ENCODE measurements at regions not wholly inside any gene's neighbourhood (a gene's known extent, or its start where the extent isn't known, plus 50 kb on each side); places are given as distances from the start of the nearest gene placed in this dataset.

- FAIRE-seq: no peak
- H3K4me1 ChIP-seq (ENCODE audit: control insufficient read depth, extremely low read depth, insufficient read depth, low read length): no peaks in the 10 kb centered on the region
- H3K36me3 ChIP-seq (ENCODE audit: control insufficient read depth in 2 of 2, extremely low read depth in 1 of 2, insufficient read depth in 2 of 2, low read length in 2 of 2): no peaks in the 10 kb centered on the region
- no peak overlapping the region for H3K9ac ChIP-seq (replicated peaks; ENCODE audit: extremely low read depth, insufficient read depth, low read length)
- peaks cover 0 to 10% of the 10 kb centered on the region in 2 experiments for H3K27me3 ChIP-seq (ENCODE audit: control insufficient read depth in 2 of 2, insufficient read depth in 2 of 2, low read length in 2 of 2)
- H3K9me3 ChIP-seq (replicated peaks; ENCODE audit: control insufficient read depth, insufficient read depth, low read length): no peaks in the 10 kb centered on the region
- POLR2A ChIA-PET: no interaction called here
- H3K4me2 ChIP-seq (ENCODE audit: insufficient read depth, low read length): no peak overlapping the region
- intact Hi-C loops (cut with micrococcal nuclease): no loop called here
- CTCF ChIA-PET: interaction anchor here (1.2 to 4.3 kb wide), 3 partner anchors 10 to 309 kb away, joined by 3 to 39 read pairs (median 6); no protein-coding TSS in a partner anchor
- no peaks in the 10 kb centered on the region for H4K20me1 ChIP-seq (replicated peaks; ENCODE audit: control insufficient read depth, extremely low read depth, insufficient read depth, low read length)
- dilution Hi-C loops (cut with MboI; ENCODE audit: extremely low pct_ligation_motif_present, low sequenced_read_pairs): loop anchor here (25.0 kb wide), 1 partner anchor 266 kb away; no protein-coding TSS in a partner anchor
- no peak for DNase-seq (ENCODE audit: low read depth, low spot score)
- BruUV-seq (replicated peaks): no TSS peak
- no peak overlapping the region for H2AFZ ChIP-seq (ENCODE audit: low read depth, low read length)
- TF ChIP-seq POLR2AphosphoS5 (IDR thresholded peaks at IDR 0.05; ENCODE audit: insufficient read depth, low read depth, low read length) (no peak), POLR2A (IDR thresholded peaks at IDR 0.05; ENCODE audit: low read depth, low read length) (no peak), CTCF (IDR thresholded peaks at IDR 0.05; ENCODE audit: extremely low read depth in 1 of 2, insufficient read depth in 1 of 2, low read depth in 1 of 2, low read length in 2 of 2) (no peak), JUN (IDR thresholded peaks at IDR 0.05; ENCODE audit: borderline replicate concordance, insufficient read depth, insufficient read length, low read depth) (no peak), GATA2 (IDR thresholded peaks at IDR 0.05; ENCODE audit: insufficient read depth, insufficient read length, low read depth, low read length) (no peak), MAX (IDR thresholded peaks at IDR 0.05; ENCODE audit: insufficient read depth, insufficient read length) (no peak), EZH2 (IDR thresholded peaks at IDR 0.05; ENCODE audit: borderline replicate concordance, low read depth, low read length, severe bottlenecking) (no peak), FOS (IDR thresholded peaks at IDR 0.05; ENCODE audit: borderline replicate concordance, insufficient read depth, low read length) (no peak), MYC (IDR thresholded peaks at IDR 0.05; ENCODE audit: low read depth, low read length) (no peak)
- no peak overlapping the region for H3K4me3 ChIP-seq (replicated peaks in 1 of 3; ENCODE audit: insufficient read depth in 1 of 3, low read depth in 1 of 3, low read length in 3 of 3)
- H3K27ac ChIP-seq (ENCODE audit: insufficient read depth, low read depth, low read length): no peak overlapping the region
- H3K79me2 ChIP-seq (ENCODE audit: control insufficient read depth, insufficient read depth, low read length): no peaks in the 10 kb centered on the region
- H3K9me1 ChIP-seq (replicated peaks; ENCODE audit: control insufficient read depth, extremely low read depth, insufficient read depth, low read length): no peaks in the 10 kb centered on the region
Measured at GRCh38 chr2:224278531-224278930, 123.4 kb downstream of the FAM124B start.

Measured in endothelial cell of umbilical vein (primary cell).